ENCODE measurements at regions not wholly inside any gene's neighbourhood (a gene's known extent, or its start where the extent isn't known, plus 50 kb on each side); places are given as distances from the start of the nearest gene placed in this dataset.

GRCh38 chr17:71247441-71248015 lies 873.3 kb upstream of the SOX9 start:
- Histone ChIP-seq H2AFZ (ENCODE audit: low read length) (no peak overlapping the region), H3K79me2 (ENCODE audit: insufficient read depth, low read length) (no peaks in the 10 kb centered on the region), H3K9ac (ENCODE audit: low read length) (no peak overlapping the region), H3K4me3 (ENCODE audit: low read depth, low read length, poor library complexity, severe bottlenecking) (no peak overlapping the region), H3K36me3 (ENCODE audit: insufficient read depth, low read length) (no peaks in the 10 kb centered on the region), H4K20me1 (ENCODE audit: insufficient read depth, low read length) (no peaks in the 10 kb centered on the region), H3F3A (ENCODE audit: insufficient read depth, low read length) (no peaks in the 10 kb centered on the region), H3K4me2 (ENCODE audit: low read length) (no peak overlapping the region), H3K27me3 (ENCODE audit: insufficient read depth, low read length) (no peaks in the 10 kb centered on the region), H3K4me1 (ENCODE audit: insufficient read depth, low read length, severe bottlenecking) (no peaks in the 10 kb centered on the region), H3K27ac (ENCODE audit: low read depth, low read length, poor library complexity, severe bottlenecking) (no peak overlapping the region), H3K9me3 (ENCODE audit: low read length) (no peaks in the 10 kb centered on the region), H3K9me2 (ENCODE audit: low read depth, low read length) (no peaks in the 10 kb centered on the region)
- TF ChIP-seq, protein P1, sequence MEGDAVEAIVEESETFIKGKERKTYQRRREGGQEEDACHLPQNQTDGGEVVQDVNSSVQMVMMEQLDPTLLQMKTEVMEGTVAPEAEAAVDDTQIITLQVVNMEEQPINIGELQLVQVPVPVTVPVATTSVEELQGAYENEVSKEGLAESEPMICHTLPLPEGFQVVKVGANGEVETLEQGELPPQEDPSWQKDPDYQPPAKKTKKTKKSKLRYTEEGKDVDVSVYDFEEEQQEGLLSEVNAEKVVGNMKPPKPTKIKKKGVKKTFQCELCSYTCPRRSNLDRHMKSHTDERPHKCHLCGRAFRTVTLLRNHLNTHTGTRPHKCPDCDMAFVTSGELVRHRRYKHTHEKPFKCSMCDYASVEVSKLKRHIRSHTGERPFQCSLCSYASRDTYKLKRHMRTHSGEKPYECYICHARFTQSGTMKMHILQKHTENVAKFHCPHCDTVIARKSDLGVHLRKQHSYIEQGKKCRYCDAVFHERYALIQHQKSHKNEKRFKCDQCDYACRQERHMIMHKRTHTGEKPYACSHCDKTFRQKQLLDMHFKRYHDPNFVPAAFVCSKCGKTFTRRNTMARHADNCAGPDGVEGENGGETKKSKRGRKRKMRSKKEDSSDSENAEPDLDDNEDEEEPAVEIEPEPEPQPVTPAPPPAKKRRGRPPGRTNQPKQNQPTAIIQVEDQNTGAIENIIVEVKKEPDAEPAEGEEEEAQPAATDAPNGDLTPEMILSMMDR (IDR thresholded peaks at IDR 0.05; ENCODE audit: low read length) = no peak
- no peak for TF ChIP-seq EZH2 (IDR thresholded peaks at IDR 0.05; ENCODE audit: borderline replicate concordance, low read length)

- TF ChIP-seq, protein P1 (IDR thresholded peaks at IDR 0.05; ENCODE audit: low read length) = no peak
- TF ChIP-seq EZH2 (IDR thresholded peaks at IDR 0.05; ENCODE audit: borderline replicate concordance, low read length) = no peak
- Histone ChIP-seq H3K27ac (ENCODE audit: low read depth, low read length, poor library complexity, severe bottlenecking) (no peak overlapping the region), H3K9ac (ENCODE audit: low read length) (no peak overlapping the region), H3K4me3 (ENCODE audit: low read depth, low read length, poor library complexity, severe bottlenecking) (no peak overlapping the region), H3K9me3 (ENCODE audit: low read length) (no peaks in the 10 kb centered on the region), H3F3A (ENCODE audit: insufficient read depth, low read length) (no peaks in the 10 kb centered on the region), H2AFZ (ENCODE audit: low read length) (no peak overlapping the region), H3K9me2 (ENCODE audit: low read depth, low read length) (no peaks in the 10 kb centered on the region), H4K20me1 (ENCODE audit: insufficient read depth, low read length) (no peaks in the 10 kb centered on the region), H3K27me3 (ENCODE audit: insufficient read depth, low read length) (no peaks in the 10 kb centered on the region), H3K4me1 (ENCODE audit: insufficient read depth, low read length, severe bottlenecking) (no peaks in the 10 kb centered on the region), H3K79me2 (ENCODE audit: insufficient read depth, low read length) (no peaks in the 10 kb centered on the region), H3K4me2 (ENCODE audit: low read length) (no peak overlapping the region), H3K36me3 (ENCODE audit: insufficient read depth, low read length) (no peaks in the 10 kb centered on the region)
These were observed 869.5 kb upstream of the SOX9 start for GRCh38 chr17:71251276-71251675.

DNA sequence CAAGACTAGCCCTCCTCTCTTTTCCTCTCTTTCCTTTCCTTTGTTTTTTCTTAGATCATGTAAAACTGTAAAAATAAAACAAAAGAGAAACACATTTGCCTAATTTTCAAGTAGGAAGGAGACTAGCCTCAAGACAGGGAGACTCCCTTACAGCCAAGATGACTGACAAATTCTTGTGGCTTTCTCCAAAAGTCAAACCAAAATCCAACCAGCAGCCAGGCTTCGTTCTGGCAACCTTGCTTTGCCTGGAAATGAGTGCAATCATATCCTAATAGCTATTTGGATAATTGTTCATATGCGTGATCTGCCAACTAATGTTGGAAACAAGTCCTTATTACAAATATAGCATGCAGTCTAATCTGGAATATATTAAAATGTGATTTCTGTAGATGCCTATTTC lies 868.9 kb upstream of the SOX9 start:
- Histone ChIP-seq H3K36me3 (ENCODE audit: insufficient read depth, low read length) (no peaks in the 10 kb centered on the region), H3K9me2 (ENCODE audit: low read depth, low read length) (no peaks in the 10 kb centered on the region), H3K27ac (ENCODE audit: low read depth, low read length, poor library complexity, severe bottlenecking) (no peak overlapping the region), H3K4me2 (ENCODE audit: low read length) (no peak overlapping the region), H3K27me3 (ENCODE audit: insufficient read depth, low read length) (no peaks in the 10 kb centered on the region), H3K4me3 (ENCODE audit: low read depth, low read length, poor library complexity, severe bottlenecking) (no peak overlapping the region), H2AFZ (ENCODE audit: low read length) (no peak overlapping the region), H3K4me1 (ENCODE audit: insufficient read depth, low read length, severe bottlenecking) (no peaks in the 10 kb centered on the region), H3K79me2 (ENCODE audit: insufficient read depth, low read length) (no peaks in the 10 kb centered on the region), H4K20me1 (ENCODE audit: insufficient read depth, low read length) (no peaks in the 10 kb centered on the region), H3K9ac (ENCODE audit: low read length) (no peak overlapping the region), H3K9me3 (ENCODE audit: low read length) (no peaks in the 10 kb centered on the region), H3F3A (ENCODE audit: insufficient read depth, low read length) (no peaks in the 10 kb centered on the region)
- no peak for TF ChIP-seq EZH2 (IDR thresholded peaks at IDR 0.05; ENCODE audit: borderline replicate concordance, low read length)
- TF ChIP-seq, protein P1 (IDR thresholded peaks at IDR 0.05; ENCODE audit: low read length) = no peak

All from OCI-LY1 (cell line).